Lung microvascular endothelial cell (primary cell): ENCODE measurements at regions not wholly inside any gene's neighbourhood (a gene's known extent, or its start where the extent isn't known, plus 50 kb on each side); places are given as distances from the start of the nearest gene placed in this dataset.

Source experiments
- DNase-seq, 2 donors: peaks; one replicate each; pipeline versions ENCODE4 v3.0.0 to v3.0.0-alpha.2; 2010; ENCODE audit warnings: low read depth in 2 of 2

- DNase-seq: no peak
Observed at GRCh38 chr21:31414263-31415000, 70.4 kb upstream of the TIAM1 start.

GRCh38 chr21:31413698-31414097 is 69.6 kb upstream of the TIAM1 start:
- no peak for DNase-seq

GRCh38 chr21:31410499-31411131 is 66.6 kb upstream of the TIAM1 start:
- DNase-seq: no peak

- DNase-seq: no peak
Observed at GRCh38 chr21:31409831-31410487, 65.9 kb upstream of the TIAM1 start.

GRCh38 chr21:31408301-31409088 is 64.4 kb upstream of the TIAM1 start:
- no peak for DNase-seq

GRCh38 chr21:31406510-31406909 is 62.4 kb upstream of the TIAM1 start:
- no peak for DNase-seq

- DNase-seq: no peak
Observed at GRCh38 chr21:31405604-31406003, 61.5 kb upstream of the TIAM1 start.

- DNase-seq: no peak
Observed at GRCh38 chr21:31403596-31404333, 59.7 kb upstream of the TIAM1 start.

- DNase-seq: no peak
Observed at GRCh38 chr21:31399591-31399990, 55.5 kb upstream of the TIAM1 start.

- DNase-seq: no peak
Observed at GRCh38 chr21:31398574-31398973, 54.5 kb upstream of the TIAM1 start.

- DNase-seq: no peak
Observed at GRCh38 chr21:31397939-31398338, 53.9 kb upstream of the TIAM1 start.

GRCh38 chr21:31397515-31397926 is 53.5 kb upstream of the TIAM1 start:
- no peak for DNase-seq

- no peak for DNase-seq
Observed at GRCh38 chr21:31397030-31397429, 53.0 kb upstream of the TIAM1 start.

- DNase-seq: no peak
Observed at GRCh38 chr21:31396399-31396798, 52.3 kb upstream of the TIAM1 start.

GRCh38 chr21:31395791-31396190 is 51.7 kb upstream of the TIAM1 start:
- DNase-seq: no peak

GRCh38 chr21:31395268-31395667 is 51.2 kb upstream of the TIAM1 start:
- no peak for DNase-seq

GRCh38 chr21:31394309-31394708 is 50.2 kb upstream of the TIAM1 start:
- no peak for DNase-seq
